HL-60 (cell line): ENCODE measurements at regions not wholly inside any gene's neighbourhood (a gene's known extent, or its start where the extent isn't known, plus 50 kb on each side); places are given as distances from the start of the nearest gene placed in this dataset.

Experiments
- DNase-seq, 2 experiments: peaks; one replicate each; pipeline ENCODE4 v3.0.0-alpha.2; 2010 to 2020; ENCODE audit warnings: low read depth in 1 of 2, low spot score in 1 of 2
- H3K27ac ChIP-seq: fragments of 250-450 bp; sonication (Bioruptor Pico); replicated peaks from 2 replicates; pipeline ENCODE4 v1.5.1; 2020; ENCODE audit warnings: mild to moderate bottlenecking, moderate library complexity
- H3K27me3 ChIP-seq: fragments of 250-450 bp; sonication (Bioruptor Pico); 2 replicates; pipeline ENCODE4 v1.5.1; 2021; ENCODE audit warnings: mild to moderate bottlenecking, moderate library complexity; ENCODE audit not compliant: insufficient read depth, poor library complexity, severe bottlenecking
- H3K4me3 ChIP-seq: replicated peaks from 2 replicates; pipeline ENCODE4 v1.5.1; 2011; ENCODE audit warnings: mild to moderate bottlenecking, control low read depth, low read length; ENCODE audit not compliant: insufficient read depth
- CTCF ChIP-seq: IDR thresholded peaks from one replicate; pipeline ENCODE4 v1.5.1; 2011; ENCODE audit warnings: low read length, control low read depth, inconsistent platforms; ENCODE audit not compliant: insufficient read depth
- GABPA ChIP-seq: IDR thresholded peaks from 2 replicates; pipeline ENCODE4 v1.6.1; 2012; ENCODE audit warnings: low read depth
- POLR2AphosphoS5 ChIP-seq: IDR thresholded peaks from 2 replicates; pipeline ENCODE4 v1.6.1; 2012; ENCODE audit warnings: low read depth
- REST ChIP-seq: IDR thresholded peaks from 2 replicates; pipeline ENCODE4 v1.6.1; 2012; ENCODE audit warnings: low read depth; ENCODE audit not compliant: insufficient replicate concordance
- SPI1 ChIP-seq: IDR thresholded peaks from 2 replicates; pipeline ENCODE4 v1.6.1; 2012; ENCODE audit warnings: low read depth, mild to moderate bottlenecking, borderline replicate concordance

- Histone ChIP-seq H3K27ac (no peak overlapping the region), H3K27me3 (no peaks in the 10 kb centered on the region), H3K4me3 (no peak overlapping the region)
- DNase-seq = no peak
- TF ChIP-seq CTCF (no peak), GABPA (no peak), SPI1 (no peak), REST (no peak), POLR2AphosphoS5 (no peak)
Observed at GRCh38 chr7:16347827-16348192, 73.5 kb downstream of the CRPPA start.

- DNase-seq = no peak
- H3K4me3 ChIP-seq = no peak overlapping the region
- H3K27ac ChIP-seq = no peak overlapping the region
- TF ChIP-seq SPI1 (no peak), REST (no peak), GABPA (no peak), CTCF (no peak), POLR2AphosphoS5 (no peak)
- H3K27me3 ChIP-seq = no peaks in the 10 kb centered on the region
Observed at GRCh38 chr7:16347066-16347826, 74.1 kb downstream of the CRPPA start.

GRCh38 chr7:16345979-16346958 lies 75.1 kb downstream of the CRPPA start:
- H3K4me3 ChIP-seq = no peak overlapping the region

More at GRCh38 chr7:16345979-16346958, 75.1 kb downstream of the CRPPA start:
- Histone ChIP-seq H3K27me3 (no peaks in the 10 kb centered on the region), H3K27ac (no peak overlapping the region)
- DNase-seq = no peak
- no peak for TF ChIP-seq GABPA
- TF ChIP-seq CTCF = no peak
- no peak for TF ChIP-seq POLR2AphosphoS5
- no peak for TF ChIP-seq REST
- TF ChIP-seq SPI1 = no peak
